SK-N-SH (cell line): ENCODE measurements at regions not wholly inside any gene's neighbourhood (a gene's known extent, or its start where the extent isn't known, plus 50 kb on each side); places are given as distances from the start of the nearest gene placed in this dataset.

Experiments
- POLR2AphosphoS5 ChIP-seq: IDR thresholded peaks from 2 replicates; pipeline ENCODE4 v1.6.1; 2012; ENCODE audit warnings: low read depth, low read length
- TF ChIP-seq, protein P1 (sequence below): IDR thresholded peaks from 2 replicates; pipeline ENCODE4 v1.4.0; 2012; ENCODE audit warnings: low read depth, borderline replicate concordance

GRCh38 chr6:63464060-63464459 is 108.2 kb upstream of the LOC128125822 start:
- TF ChIP-seq, protein P1, sequence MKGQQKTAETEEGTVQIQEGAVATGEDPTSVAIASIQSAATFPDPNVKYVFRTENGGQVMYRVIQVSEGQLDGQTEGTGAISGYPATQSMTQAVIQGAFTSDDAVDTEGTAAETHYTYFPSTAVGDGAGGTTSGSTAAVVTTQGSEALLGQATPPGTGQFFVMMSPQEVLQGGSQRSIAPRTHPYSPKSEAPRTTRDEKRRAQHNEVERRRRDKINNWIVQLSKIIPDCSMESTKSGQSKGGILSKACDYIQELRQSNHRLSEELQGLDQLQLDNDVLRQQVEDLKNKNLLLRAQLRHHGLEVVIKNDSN, result no peak
- no peak for TF ChIP-seq POLR2AphosphoS5
